ENCODE measurements at regions not wholly inside any gene's neighbourhood (a gene's known extent, or its start where the extent isn't known, plus 50 kb on each side); places are given as distances from the start of the nearest gene placed in this dataset.

DNA sequence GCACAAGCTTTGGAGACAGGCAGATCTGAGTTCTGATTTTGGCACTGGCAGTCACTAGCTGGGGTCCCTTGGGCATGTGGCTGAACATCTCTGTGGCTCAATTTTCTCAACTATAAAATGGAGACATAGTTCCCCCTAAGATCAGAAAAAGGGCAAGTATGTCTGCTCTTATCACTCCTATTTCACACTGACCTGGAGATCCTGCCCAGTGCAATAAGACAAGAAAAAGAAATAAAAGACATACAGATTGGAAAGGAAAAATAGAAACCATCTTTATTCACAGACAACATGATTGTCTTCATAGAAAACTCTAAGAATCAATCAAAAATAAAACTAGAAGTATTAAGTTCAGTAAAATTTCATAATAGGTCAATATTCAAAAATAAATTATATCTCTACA is 56.0 kb upstream of the LHX1 start:
- TF ChIP-seq, protein P1, sequence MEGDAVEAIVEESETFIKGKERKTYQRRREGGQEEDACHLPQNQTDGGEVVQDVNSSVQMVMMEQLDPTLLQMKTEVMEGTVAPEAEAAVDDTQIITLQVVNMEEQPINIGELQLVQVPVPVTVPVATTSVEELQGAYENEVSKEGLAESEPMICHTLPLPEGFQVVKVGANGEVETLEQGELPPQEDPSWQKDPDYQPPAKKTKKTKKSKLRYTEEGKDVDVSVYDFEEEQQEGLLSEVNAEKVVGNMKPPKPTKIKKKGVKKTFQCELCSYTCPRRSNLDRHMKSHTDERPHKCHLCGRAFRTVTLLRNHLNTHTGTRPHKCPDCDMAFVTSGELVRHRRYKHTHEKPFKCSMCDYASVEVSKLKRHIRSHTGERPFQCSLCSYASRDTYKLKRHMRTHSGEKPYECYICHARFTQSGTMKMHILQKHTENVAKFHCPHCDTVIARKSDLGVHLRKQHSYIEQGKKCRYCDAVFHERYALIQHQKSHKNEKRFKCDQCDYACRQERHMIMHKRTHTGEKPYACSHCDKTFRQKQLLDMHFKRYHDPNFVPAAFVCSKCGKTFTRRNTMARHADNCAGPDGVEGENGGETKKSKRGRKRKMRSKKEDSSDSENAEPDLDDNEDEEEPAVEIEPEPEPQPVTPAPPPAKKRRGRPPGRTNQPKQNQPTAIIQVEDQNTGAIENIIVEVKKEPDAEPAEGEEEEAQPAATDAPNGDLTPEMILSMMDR (IDR thresholded peaks at IDR 0.05) = no peak
- no peak for TF ChIP-seq EZH2 (IDR thresholded peaks at IDR 0.05; ENCODE audit: borderline replicate concordance, insufficient read depth, low read depth, low read length, poor library complexity, severe bottlenecking)

Measured in B cell (primary cell).